ENCODE measurements at regions not wholly inside any gene's neighbourhood (a gene's known extent, or its start where the extent isn't known, plus 50 kb on each side); places are given as distances from the start of the nearest gene placed in this dataset.

GRCh38 chr3:5618170-5618569, 430.7 kb downstream of the EDEM1 start:
- ChIA-PET CTCF (no interaction called here), POLR2A (no interaction called here)
- H3K9me3 Mint-ChIP-seq: no peaks in the 10 kb centered on the region
- no peak overlapping the region for H3K27ac Mint-ChIP-seq
- no peak for DNase-seq
- no peaks in the 10 kb centered on the region for H3K36me3 Mint-ChIP-seq (ENCODE audit: low read depth)
- H3K4me1 Mint-ChIP-seq: no peaks in the 10 kb centered on the region
- H3K27me3 Mint-ChIP-seq: no peaks in the 10 kb centered on the region
- no peak overlapping the region for H3K4me3 Mint-ChIP-seq

DNA sequence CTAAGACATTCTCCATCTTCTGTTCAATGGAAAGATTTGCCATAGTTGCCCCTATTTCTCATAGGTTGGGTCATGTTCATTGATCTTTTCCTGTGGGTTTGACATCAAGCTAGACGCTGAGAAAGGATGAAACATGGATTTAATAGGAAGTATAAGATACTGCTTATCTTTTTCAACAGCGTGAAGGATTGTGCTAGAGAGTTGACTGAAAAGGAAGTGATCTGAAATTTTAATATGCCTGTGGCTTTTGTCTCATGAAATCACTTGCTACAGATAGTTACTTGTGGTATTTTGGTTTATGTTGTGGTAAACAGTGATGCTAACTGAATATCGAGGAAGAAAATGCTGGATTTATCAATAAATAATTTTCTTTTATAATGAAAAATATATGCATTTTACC, 442.9 kb downstream of the EDEM1 start:
- CTCF ChIA-PET: interaction anchor here (0.7 kb wide), 1 partner anchor 1033 kb away, joined by 3 read pairs; no protein-coding TSS in a partner anchor
- no peaks in the 10 kb centered on the region for H3K36me3 Mint-ChIP-seq (ENCODE audit: low read depth)
- POLR2A ChIA-PET: no interaction called here

DNA sequence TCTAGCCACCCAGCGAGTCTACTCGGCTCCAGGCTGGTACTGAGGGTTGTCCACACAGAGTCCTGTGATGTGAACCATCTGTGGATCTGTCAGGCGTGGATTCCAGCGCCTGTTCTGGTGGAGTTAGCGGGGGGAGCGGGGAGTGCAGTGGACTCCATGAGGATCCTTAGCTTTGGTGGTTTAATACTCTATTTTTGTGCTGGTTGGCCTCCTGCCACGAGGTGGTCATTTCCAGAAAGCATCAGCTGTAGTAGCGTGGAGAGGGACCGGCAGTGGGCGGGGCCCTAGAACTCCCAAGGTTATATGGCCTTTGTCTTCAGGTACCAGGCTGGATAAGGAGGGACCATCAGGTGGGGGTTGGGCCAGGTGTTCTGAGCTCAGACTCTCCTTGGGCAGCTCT, 446.5 kb downstream of the EDEM1 start:
- no peak for DNase-seq
- Mint-ChIP-seq H3K27ac (no peak overlapping the region), H3K27me3 (no peaks in the 10 kb centered on the region), H3K4me3 (no peak overlapping the region), H3K9me3 (no peaks in the 10 kb centered on the region), H3K36me3 (ENCODE audit: low read depth) (no peaks in the 10 kb centered on the region), H3K4me1 (no peaks in the 10 kb centered on the region)
- ChIA-PET CTCF (no interaction called here), POLR2A (no interaction called here)

More for the DNA sequence above, 442.9 kb downstream of the EDEM1 start:
- DNase-seq: no peak
- H3K4me3 Mint-ChIP-seq: no peak overlapping the region
- H3K27me3 Mint-ChIP-seq: no peaks in the 10 kb centered on the region
- no peaks in the 10 kb centered on the region for H3K9me3 Mint-ChIP-seq
- H3K4me1 Mint-ChIP-seq: no peaks in the 10 kb centered on the region
- no peak overlapping the region for H3K27ac Mint-ChIP-seq

GRCh38 chr3:5634411-5634810, 446.9 kb downstream of the EDEM1 start:
- ChIA-PET POLR2A (no interaction called here), CTCF (no interaction called here)
- no peaks in the 10 kb centered on the region for H3K4me1 Mint-ChIP-seq
- H3K9me3 Mint-ChIP-seq: no peaks in the 10 kb centered on the region
- no peak for DNase-seq
- H3K27me3 Mint-ChIP-seq: no peaks in the 10 kb centered on the region
- no peaks in the 10 kb centered on the region for H3K36me3 Mint-ChIP-seq (ENCODE audit: low read depth)
- H3K27ac Mint-ChIP-seq: no peak overlapping the region
- no peak overlapping the region for H3K4me3 Mint-ChIP-seq

GRCh38 chr3:5635746-5636145, 448.2 kb downstream of the EDEM1 start:
- DNase-seq: no peak
- POLR2A ChIA-PET: no interaction called here
- no peak overlapping the region for H3K27ac Mint-ChIP-seq
- no peak overlapping the region for H3K4me3 Mint-ChIP-seq
- H3K4me1 Mint-ChIP-seq: no peaks in the 10 kb centered on the region
- CTCF ChIA-PET: no interaction called here
- no peaks in the 10 kb centered on the region for H3K9me3 Mint-ChIP-seq
- no peaks in the 10 kb centered on the region for H3K27me3 Mint-ChIP-seq
- H3K36me3 Mint-ChIP-seq (ENCODE audit: low read depth): no peaks in the 10 kb centered on the region

GRCh38 chr3:5638550-5638949, 451.0 kb downstream of the EDEM1 start:
- Mint-ChIP-seq H3K36me3 (ENCODE audit: low read depth) (no peaks in the 10 kb centered on the region), H3K4me1 (no peaks in the 10 kb centered on the region), H3K4me3 (no peak overlapping the region), H3K9me3 (no peaks in the 10 kb centered on the region), H3K27ac (no peak overlapping the region), H3K27me3 (no peaks in the 10 kb centered on the region)
- POLR2A ChIA-PET: no interaction called here
- CTCF ChIA-PET: no interaction called here
- no peak for DNase-seq

- Mint-ChIP-seq H3K4me3 (no peak overlapping the region), H3K9me3 (no peaks in the 10 kb centered on the region), H3K27ac (no peak overlapping the region), H3K4me1 (no peaks in the 10 kb centered on the region), H3K36me3 (ENCODE audit: low read depth) (no peaks in the 10 kb centered on the region), H3K27me3 (no peaks in the 10 kb centered on the region)
- POLR2A ChIA-PET: no interaction called here
- no peak for DNase-seq
- CTCF ChIA-PET: no interaction called here
Measured at GRCh38 chr3:5644773-5645670, 457.5 kb downstream of the EDEM1 start.

- no peak for DNase-seq
- Mint-ChIP-seq H3K4me1 (no peaks in the 10 kb centered on the region), H3K4me3 (no peak overlapping the region), H3K36me3 (ENCODE audit: low read depth) (no peaks in the 10 kb centered on the region), H3K27ac (no peak overlapping the region), H3K9me3 (no peaks in the 10 kb centered on the region), H3K27me3 (no peaks in the 10 kb centered on the region)
- POLR2A ChIA-PET: no interaction called here
- CTCF ChIA-PET: no interaction called here
Measured at GRCh38 chr3:5645692-5646410, 458.3 kb downstream of the EDEM1 start.

DNA sequence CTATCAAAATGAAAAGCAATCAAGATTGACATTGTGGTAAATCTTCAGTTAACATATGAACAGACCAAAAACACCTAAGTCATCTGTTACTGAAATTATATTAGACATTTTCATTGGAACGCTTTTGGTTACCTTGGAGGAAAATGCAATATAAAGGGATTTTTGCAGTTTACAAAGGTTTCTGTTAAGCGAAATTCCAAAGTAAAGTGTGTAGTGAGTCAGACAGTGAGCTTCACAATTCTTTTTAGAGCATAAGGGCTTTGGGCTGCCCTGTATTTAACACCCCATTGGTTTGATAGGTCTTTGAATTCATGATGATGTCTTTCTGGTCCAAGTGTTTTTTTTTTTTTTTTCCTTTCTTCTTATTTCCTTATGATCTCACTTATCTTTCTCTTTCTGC, 462.8 kb downstream of the EDEM1 start:
- DNase-seq: no peak
- POLR2A ChIA-PET: no interaction called here
- Mint-ChIP-seq H3K4me1 (no peaks in the 10 kb centered on the region), H3K27me3 (no peaks in the 10 kb centered on the region), H3K27ac (no peak overlapping the region), H3K36me3 (ENCODE audit: low read depth) (no peaks in the 10 kb centered on the region), H3K4me3 (no peak overlapping the region), H3K9me3 (peaks cover 3% of the 10 kb centered on the region)
- CTCF ChIA-PET: no interaction called here

DNA sequence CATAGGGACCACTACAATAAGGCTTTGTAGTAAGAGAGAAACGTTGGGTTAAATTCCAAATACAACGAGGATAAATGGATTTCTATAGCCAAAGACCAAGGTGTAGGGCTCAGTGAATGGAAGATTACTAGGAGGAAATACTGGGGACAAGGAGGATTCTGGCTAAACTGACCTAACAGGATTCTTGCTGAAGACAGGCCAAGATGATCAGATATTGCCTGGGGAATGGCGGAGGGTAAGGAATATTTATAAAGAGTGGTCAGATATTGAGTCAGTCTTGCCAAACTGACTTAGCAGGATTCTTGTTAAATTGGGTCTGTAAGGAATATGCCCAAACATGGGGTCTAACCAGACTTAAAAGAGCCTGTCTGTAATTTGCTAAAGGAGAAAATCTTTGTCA, 463.8 kb downstream of the EDEM1 start:
- no peaks in the 10 kb centered on the region for H3K27me3 Mint-ChIP-seq
- H3K27ac Mint-ChIP-seq: no peak overlapping the region
- CTCF ChIA-PET: no interaction called here

DNA sequence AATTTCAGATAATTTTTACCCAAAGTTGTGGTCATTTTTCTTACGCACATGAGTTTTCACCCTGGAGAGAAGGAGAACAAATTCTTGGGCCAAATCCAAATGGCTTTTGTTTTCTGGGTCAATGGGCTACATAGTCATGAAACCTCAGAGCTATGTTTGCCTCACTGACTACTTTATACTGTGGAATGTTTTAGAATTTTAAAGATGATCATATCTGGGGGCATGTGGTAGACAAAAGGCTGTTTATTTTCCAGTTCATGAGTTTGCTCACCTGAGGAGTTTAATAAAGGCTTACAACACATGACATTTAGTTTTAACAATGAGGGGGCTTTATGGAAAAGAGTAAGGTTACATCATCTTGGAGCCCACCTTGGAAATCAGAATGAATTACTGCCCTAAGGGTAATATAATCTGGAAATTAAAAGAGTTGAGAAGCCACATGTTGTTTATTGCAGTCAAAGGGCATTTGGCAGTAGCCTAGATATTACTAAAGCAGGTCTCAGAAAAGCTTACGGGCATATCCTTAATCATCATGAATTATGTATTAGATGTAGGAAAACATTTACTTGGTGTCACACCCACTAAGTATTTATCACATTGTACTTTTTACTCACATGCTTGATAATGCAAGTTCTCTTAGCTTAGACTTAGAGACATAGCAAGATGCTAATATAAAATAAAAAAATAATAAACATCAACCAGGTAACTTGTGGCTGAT, 466.1 kb downstream of the EDEM1 start:
- Mint-ChIP-seq H3K4me1 (no peaks in the 10 kb centered on the region), H3K9me3 (peaks cover 3% of the 10 kb centered on the region), H3K4me3 (no peak overlapping the region), H3K36me3 (ENCODE audit: low read depth) (no peaks in the 10 kb centered on the region), H3K27ac (no peak overlapping the region), H3K27me3 (no peaks in the 10 kb centered on the region)
- DNase-seq: no peak
- ChIA-PET POLR2A (no interaction called here), CTCF (no interaction called here)

More for the DNA sequence above, 463.8 kb downstream of the EDEM1 start:
- Mint-ChIP-seq H3K9me3 (peaks cover 3% of the 10 kb centered on the region), H3K4me3 (no peak overlapping the region), H3K4me1 (no peaks in the 10 kb centered on the region), H3K36me3 (ENCODE audit: low read depth) (no peaks in the 10 kb centered on the region)
- POLR2A ChIA-PET: no interaction called here
- no peak for DNase-seq

- Mint-ChIP-seq H3K4me1 (no peaks in the 10 kb centered on the region), H3K27me3 (no peaks in the 10 kb centered on the region), H3K27ac (no peak overlapping the region), H3K36me3 (ENCODE audit: low read depth) (no peaks in the 10 kb centered on the region), H3K9me3 (peaks cover 7% of the 10 kb centered on the region), H3K4me3 (no peak overlapping the region)
- ChIA-PET POLR2A (no interaction called here), CTCF (no interaction called here)
- no peak for DNase-seq
Measured at GRCh38 chr3:5657106-5657505, 469.6 kb downstream of the EDEM1 start.

GRCh38 chr3:5663601-5664000, 476.1 kb downstream of the EDEM1 start:
- H3K4me3 Mint-ChIP-seq: no peak overlapping the region
- CTCF ChIA-PET: no interaction called here
- H3K9me3 Mint-ChIP-seq: peaks cover 17% of the 10 kb centered on the region
- POLR2A ChIA-PET: no interaction called here
- no peak for DNase-seq
- H3K4me1 Mint-ChIP-seq: no peaks in the 10 kb centered on the region
- no peak overlapping the region for H3K27ac Mint-ChIP-seq
- H3K27me3 Mint-ChIP-seq: no peaks in the 10 kb centered on the region
- no peaks in the 10 kb centered on the region for H3K36me3 Mint-ChIP-seq (ENCODE audit: low read depth)
